ENCODE measurements at regions not wholly inside any gene's neighbourhood (a gene's known extent, or its start where the extent isn't known, plus 50 kb on each side); places are given as distances from the start of the nearest gene placed in this dataset.

GRCh38 chr9:90301277-90301653 is 341.4 kb downstream of the DIRAS2 start:
- no peak for TF ChIP-seq CTCF (optimal IDR thresholded peaks at IDR 0.05 in 1 of 3, IDR thresholded peaks at IDR 0.05 in 1 of 3, conservative IDR thresholded peaks at IDR 0.05 in 1 of 3; ENCODE audit: extremely low read depth in 1 of 3, insufficient read depth in 2 of 3, low read length in 3 of 3)
- no peak for TF ChIP-seq EZH2 (IDR thresholded peaks at IDR 0.05; ENCODE audit: low read length)
- FAIRE-seq (peak; percentile 100), DNase-seq (ENCODE audit: low read depth, low spot score) (peak; percentile 65)
- Histone ChIP-seq H3K4me3 (ENCODE audit: control insufficient read depth in 2 of 3, extremely low read depth in 1 of 3, insufficient read depth in 2 of 3, low read depth in 1 of 3, low read length in 3 of 3) (no peak overlapping the region), H2AFZ (ENCODE audit: control insufficient read depth, low read length) (peak overlapping the region; percentile 34), H3K9ac (ENCODE audit: control insufficient read depth, extremely low read depth, insufficient read depth, low read length) (peak overlapping the region; percentile 4), H3K9me3 (ENCODE audit: control insufficient read depth, low read depth, low read length) (no peaks in the 10 kb centered on the region), H4K20me1 (ENCODE audit: control insufficient read depth, extremely low read depth, insufficient read depth, low read length) (no peaks in the 10 kb centered on the region), H3K9me1 (ENCODE audit: control insufficient read depth, extremely low read depth, insufficient read depth, low read length) (no peaks in the 10 kb centered on the region), H3K4me1 (ENCODE audit: control insufficient read depth, extremely low read depth, insufficient read depth, low read length) (peaks cover 16% of the 10 kb centered on the region), H3K27ac (ENCODE audit: control insufficient read depth, insufficient read depth, low read length) (peak overlapping the region; percentile 41), H3K4me2 (ENCODE audit: control insufficient read depth, extremely low read depth, insufficient read depth, low read depth, low read length) (peak overlapping the region; percentile 43), H3K36me3 (ENCODE audit: control insufficient read depth in 2 of 2, extremely low read depth in 1 of 2, insufficient read depth in 2 of 2, low read length in 2 of 2) (no peaks in the 10 kb centered on the region), H3K27me3 (ENCODE audit: control insufficient read depth, extremely low read depth, insufficient read depth, low read length) (peaks cover 3% of the 10 kb centered on the region), H3K79me2 (ENCODE audit: control insufficient read depth, insufficient read depth, low read length) (no peaks in the 10 kb centered on the region)
- dilution Hi-C loops (cut with MboI; ENCODE audit: extremely low pct_ligation_motif_present, low sequenced_read_pairs), result no loop called here

GRCh38 chr9:90303655-90304054 is 339.0 kb downstream of the DIRAS2 start:
- Histone ChIP-seq H3K4me2 (ENCODE audit: control insufficient read depth, extremely low read depth, insufficient read depth, low read depth, low read length) (no peak overlapping the region), H3K36me3 (ENCODE audit: control insufficient read depth in 2 of 2, extremely low read depth in 1 of 2, insufficient read depth in 2 of 2, low read length in 2 of 2) (no peaks in the 10 kb centered on the region), H3K4me3 (ENCODE audit: control insufficient read depth in 2 of 3, extremely low read depth in 1 of 3, insufficient read depth in 2 of 3, low read depth in 1 of 3, low read length in 3 of 3) (no peak overlapping the region), H3K27me3 (ENCODE audit: control insufficient read depth, extremely low read depth, insufficient read depth, low read length) (no peaks in the 10 kb centered on the region), H3K9ac (ENCODE audit: control insufficient read depth, extremely low read depth, insufficient read depth, low read length) (no peak overlapping the region), H4K20me1 (ENCODE audit: control insufficient read depth, extremely low read depth, insufficient read depth, low read length) (no peaks in the 10 kb centered on the region), H2AFZ (ENCODE audit: control insufficient read depth, low read length) (no peak overlapping the region), H3K79me2 (ENCODE audit: control insufficient read depth, insufficient read depth, low read length) (no peaks in the 10 kb centered on the region), H3K9me1 (ENCODE audit: control insufficient read depth, extremely low read depth, insufficient read depth, low read length) (no peaks in the 10 kb centered on the region), H3K27ac (ENCODE audit: control insufficient read depth, insufficient read depth, low read length) (no peak overlapping the region), H3K9me3 (ENCODE audit: control insufficient read depth, low read depth, low read length) (no peaks in the 10 kb centered on the region), H3K4me1 (ENCODE audit: control insufficient read depth, extremely low read depth, insufficient read depth, low read length) (peaks cover 16% of the 10 kb centered on the region)
- FAIRE-seq (no peak), DNase-seq (ENCODE audit: low read depth, low spot score) (no peak)
- TF ChIP-seq EZH2 (IDR thresholded peaks at IDR 0.05; ENCODE audit: low read length), result no peak
- no peak for TF ChIP-seq CTCF (optimal IDR thresholded peaks at IDR 0.05 in 1 of 3, IDR thresholded peaks at IDR 0.05 in 1 of 3, conservative IDR thresholded peaks at IDR 0.05 in 1 of 3; ENCODE audit: extremely low read depth in 1 of 3, insufficient read depth in 2 of 3, low read length in 3 of 3)
- dilution Hi-C loops (cut with MboI; ENCODE audit: extremely low pct_ligation_motif_present, low sequenced_read_pairs), result no loop called here

All from keratinocyte (primary cell).